ENCODE measurements at regions not wholly inside any gene's neighbourhood (a gene's known extent, or its start where the extent isn't known, plus 50 kb on each side); places are given as distances from the start of the nearest gene placed in this dataset.

GRCh38 chr4:85166318-85166717 lies 199.8 kb upstream of the WDFY3 start:
- no peaks in the 10 kb centered on the region for H3K36me3 ChIP-seq
- no peak overlapping the region for H3K27ac ChIP-seq
- 69 to 100% (median 87%) methylated on average over 3 of the region's 3 CpGs for WGBS, 4 donors
- no peaks in the 10 kb centered on the region for H3K4me1 ChIP-seq
- peaks cover 0 to 23% (median 0%) of the 10 kb centered on the region in 12 donors for H3K9me3 ChIP-seq
- intact Hi-C loops (cut with DNase I) = no loop called here
- H3K27me3 ChIP-seq = no peaks in the 10 kb centered on the region
- ATAC-seq (no peak), DNase-seq (no peak)
- TF ChIP-seq POLR2A (IDR thresholded peaks at IDR 0.05) = no peak
- TF ChIP-seq, protein P1, sequence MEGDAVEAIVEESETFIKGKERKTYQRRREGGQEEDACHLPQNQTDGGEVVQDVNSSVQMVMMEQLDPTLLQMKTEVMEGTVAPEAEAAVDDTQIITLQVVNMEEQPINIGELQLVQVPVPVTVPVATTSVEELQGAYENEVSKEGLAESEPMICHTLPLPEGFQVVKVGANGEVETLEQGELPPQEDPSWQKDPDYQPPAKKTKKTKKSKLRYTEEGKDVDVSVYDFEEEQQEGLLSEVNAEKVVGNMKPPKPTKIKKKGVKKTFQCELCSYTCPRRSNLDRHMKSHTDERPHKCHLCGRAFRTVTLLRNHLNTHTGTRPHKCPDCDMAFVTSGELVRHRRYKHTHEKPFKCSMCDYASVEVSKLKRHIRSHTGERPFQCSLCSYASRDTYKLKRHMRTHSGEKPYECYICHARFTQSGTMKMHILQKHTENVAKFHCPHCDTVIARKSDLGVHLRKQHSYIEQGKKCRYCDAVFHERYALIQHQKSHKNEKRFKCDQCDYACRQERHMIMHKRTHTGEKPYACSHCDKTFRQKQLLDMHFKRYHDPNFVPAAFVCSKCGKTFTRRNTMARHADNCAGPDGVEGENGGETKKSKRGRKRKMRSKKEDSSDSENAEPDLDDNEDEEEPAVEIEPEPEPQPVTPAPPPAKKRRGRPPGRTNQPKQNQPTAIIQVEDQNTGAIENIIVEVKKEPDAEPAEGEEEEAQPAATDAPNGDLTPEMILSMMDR (IDR thresholded peaks at IDR 0.05) = no peak
- H3K4me3 ChIP-seq = no peak overlapping the region

GRCh38 chr4:85168234-85168834 lies 201.8 kb upstream of the WDFY3 start:
- ATAC-seq (no peak), DNase-seq (no peak)

GRCh38 chr4:85170241-85170640 lies 203.8 kb upstream of the WDFY3 start:
- ATAC-seq (no peak), DNase-seq (no peak)
- Histone ChIP-seq H3K36me3 (no peaks in the 10 kb centered on the region), H3K27me3 (no peaks in the 10 kb centered on the region), H3K27ac (no peak overlapping the region), H3K9me3 (peaks cover 0 to 17% (median 0%) of the 10 kb centered on the region in 12 donors), H3K4me3 (no peak overlapping the region), H3K4me1 (no peaks in the 10 kb centered on the region)
- TF ChIP-seq POLR2A (IDR thresholded peaks at IDR 0.05) = no peak
- TF ChIP-seq, protein P1 (IDR thresholded peaks at IDR 0.05) = no peak
- intact Hi-C loops (cut with DNase I) = no loop called here

More at GRCh38 chr4:85168234-85168834, 201.8 kb upstream of the WDFY3 start:
- Histone ChIP-seq H3K36me3 (no peaks in the 10 kb centered on the region), H3K9me3 (peaks cover 0 to 19% (median 0%) of the 10 kb centered on the region in 12 donors), H3K27me3 (no peaks in the 10 kb centered on the region), H3K4me3 (no peak overlapping the region), H3K4me1 (no peaks in the 10 kb centered on the region), H3K27ac (no peak overlapping the region)
- TF ChIP-seq, protein P1 (IDR thresholded peaks at IDR 0.05) = no peak
- TF ChIP-seq POLR2A (IDR thresholded peaks at IDR 0.05) = no peak
- intact Hi-C loops (cut with DNase I) = no loop called here

DNA sequence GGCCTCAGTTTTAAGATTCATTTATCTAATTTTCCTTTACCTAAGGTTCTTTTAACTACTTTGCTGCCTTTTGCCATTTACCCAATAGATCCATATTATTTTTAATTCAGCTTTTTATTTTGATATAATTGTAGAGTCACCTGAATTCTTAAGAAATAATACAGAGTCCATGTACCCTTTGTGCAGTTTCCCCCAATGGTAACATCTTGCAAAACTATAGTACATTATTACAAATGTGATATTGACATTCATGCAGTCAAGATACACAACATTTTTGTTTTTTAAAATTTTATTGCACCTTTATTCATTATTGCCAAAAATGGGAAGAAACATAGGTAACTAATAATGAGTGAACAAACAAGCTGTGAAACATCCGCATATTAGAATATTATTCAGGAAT lies 208.7 kb upstream of the WDFY3 start:
- intact Hi-C loops (cut with DNase I) = no loop called here
- Histone ChIP-seq H3K9me3 (peaks cover 0 to 22% (median 0%) of the 10 kb centered on the region in 12 donors), H3K27ac (no peak overlapping the region), H3K36me3 (no peaks in the 10 kb centered on the region), H3K4me3 (no peak overlapping the region), H3K4me1 (no peaks in the 10 kb centered on the region), H3K27me3 (no peaks in the 10 kb centered on the region)
- no peak for ATAC-seq
- DNase-seq = no peak
- WGBS, 4 donors = 55 to 100% (median 99%) methylated on average over 1 of the region's 1 CpG
- TF ChIP-seq POLR2A (IDR thresholded peaks at IDR 0.05) = no peak
- TF ChIP-seq, protein P1 (IDR thresholded peaks at IDR 0.05) = no peak
